ENCODE measurements at regions not wholly inside any gene's neighbourhood (a gene's known extent, or its start where the extent isn't known, plus 50 kb on each side); places are given as distances from the start of the nearest gene placed in this dataset.
"Not testable (repeated sequence)": the region's sequence is repeated elsewhere in the genome, so short reads cannot be mapped to it uniquely, and the experiment has no call there.

- no peak for ATAC-seq (replicated peaks)
- Mint-ChIP-seq H3K9me3 (peaks cover 9% of the 10 kb centered on the region), H3K27ac (no peak overlapping the region), H3K27me3 (peaks cover 23% of the 10 kb centered on the region), H3K4me1 (no peaks in the 10 kb centered on the region), H3K36me3 (ENCODE audit: low read depth) (no peaks in the 10 kb centered on the region), H3K4me3 (no peak overlapping the region)
These were observed 329.6 kb upstream of the NRP1 start for GRCh38 chr10:33664070-33664469.

- no peaks in the 10 kb centered on the region for H3K4me1 Mint-ChIP-seq
- H3K36me3 Mint-ChIP-seq (ENCODE audit: low read depth) = no peaks in the 10 kb centered on the region
- no peak overlapping the region for H3K4me3 Mint-ChIP-seq
- no peak overlapping the region for H3K27ac Mint-ChIP-seq
- peaks cover 9% of the 10 kb centered on the region for H3K9me3 Mint-ChIP-seq
- ATAC-seq (replicated peaks) = no peak
- H3K27me3 Mint-ChIP-seq = peaks cover 27% of the 10 kb centered on the region
These were observed 327.3 kb upstream of the NRP1 start for GRCh38 chr10:33661580-33662336.

GRCh38 chr10:33660329-33660728 is 325.9 kb upstream of the NRP1 start:
- H3K4me1 Mint-ChIP-seq = no peaks in the 10 kb centered on the region
- H3K27ac Mint-ChIP-seq = no peak overlapping the region
- peaks cover 9% of the 10 kb centered on the region for H3K9me3 Mint-ChIP-seq
- ATAC-seq (replicated peaks) = no peak
- H3K36me3 Mint-ChIP-seq (ENCODE audit: low read depth) = no peaks in the 10 kb centered on the region
- H3K4me3 Mint-ChIP-seq = no peak overlapping the region
- H3K27me3 Mint-ChIP-seq = peaks cover 27% of the 10 kb centered on the region

- H3K36me3 Mint-ChIP-seq (ENCODE audit: low read depth) = no peaks in the 10 kb centered on the region
- peaks cover 36% of the 10 kb centered on the region for H3K27me3 Mint-ChIP-seq
- peaks cover 5% of the 10 kb centered on the region for H3K4me1 Mint-ChIP-seq
- H3K9me3 Mint-ChIP-seq = peaks cover 6% of the 10 kb centered on the region
- ATAC-seq (replicated peaks) = no peak
- no peak overlapping the region for H3K4me3 Mint-ChIP-seq
- H3K27ac Mint-ChIP-seq = no peak overlapping the region
These were observed 323.4 kb upstream of the NRP1 start for GRCh38 chr10:33657913-33658312.

- Mint-ChIP-seq H3K4me3 (no peak overlapping the region), H3K4me1 (peaks cover 5% of the 10 kb centered on the region), H3K36me3 (ENCODE audit: low read depth) (no peaks in the 10 kb centered on the region), H3K27me3 (peaks cover 32% of the 10 kb centered on the region), H3K27ac (no peak overlapping the region), H3K9me3 (peaks cover 9% of the 10 kb centered on the region)
- ATAC-seq (replicated peaks) = no peak
These were observed 322.9 kb upstream of the NRP1 start for GRCh38 chr10:33657154-33657908.

GRCh38 chr10:33655921-33656320 is 321.5 kb upstream of the NRP1 start:
- H3K4me1 Mint-ChIP-seq = peaks cover 5% of the 10 kb centered on the region
- no peak for ATAC-seq (replicated peaks)
- no peak overlapping the region for H3K4me3 Mint-ChIP-seq
- H3K36me3 Mint-ChIP-seq (ENCODE audit: low read depth) = no peaks in the 10 kb centered on the region
- H3K27ac Mint-ChIP-seq = no peak overlapping the region
- H3K9me3 Mint-ChIP-seq = peaks cover 9% of the 10 kb centered on the region
- H3K27me3 Mint-ChIP-seq = peaks cover 28% of the 10 kb centered on the region

- H3K4me1 Mint-ChIP-seq = peaks cover 5% of the 10 kb centered on the region
- no peaks in the 10 kb centered on the region for H3K36me3 Mint-ChIP-seq (ENCODE audit: low read depth)
- no peak overlapping the region for H3K4me3 Mint-ChIP-seq
- H3K27me3 Mint-ChIP-seq = peaks cover 22% of the 10 kb centered on the region
- peak; percentile 64 for ATAC-seq (replicated peaks)
- H3K9me3 Mint-ChIP-seq = peaks cover 9% of the 10 kb centered on the region
- no peak overlapping the region for H3K27ac Mint-ChIP-seq
These were observed 320.8 kb upstream of the NRP1 start for GRCh38 chr10:33655165-33655815.

GRCh38 chr10:33653584-33654367 is 319.3 kb upstream of the NRP1 start:
- Mint-ChIP-seq H3K27me3 (peaks cover 18% of the 10 kb centered on the region), H3K4me1 (peaks cover 5% of the 10 kb centered on the region), H3K4me3 (no peak overlapping the region), H3K36me3 (ENCODE audit: low read depth) (no peaks in the 10 kb centered on the region), H3K9me3 (peaks cover 9% of the 10 kb centered on the region), H3K27ac (no peak overlapping the region)
- ATAC-seq (replicated peaks) = no peak

- Mint-ChIP-seq H3K4me3 (no peak overlapping the region), H3K4me1 (peaks cover 5% of the 10 kb centered on the region), H3K27me3 (peaks cover 25% of the 10 kb centered on the region), H3K36me3 (ENCODE audit: low read depth) (no peaks in the 10 kb centered on the region), H3K9me3 (peaks cover 9% of the 10 kb centered on the region), H3K27ac (no peak overlapping the region)
- no peak for ATAC-seq (replicated peaks)
These were observed 318.4 kb upstream of the NRP1 start for GRCh38 chr10:33652870-33653269.

GRCh38 chr10:33650131-33650530 is 315.7 kb upstream of the NRP1 start:
- not testable (repeated sequence) for H3K27ac Mint-ChIP-seq; ATAC-seq (replicated peaks); H3K4me3 Mint-ChIP-seq; H3K4me1 Mint-ChIP-seq; H3K9me3 Mint-ChIP-seq; H3K36me3 Mint-ChIP-seq (ENCODE audit: low read depth)
- H3K27me3 Mint-ChIP-seq = peaks cover 25% of the 10 kb centered on the region

- no peaks in the 10 kb centered on the region for H3K9me3 Mint-ChIP-seq
- no peak overlapping the region for H3K27ac Mint-ChIP-seq
- no peaks in the 10 kb centered on the region for H3K36me3 Mint-ChIP-seq (ENCODE audit: low read depth)
- ATAC-seq (replicated peaks) = no peak
- H3K4me3 Mint-ChIP-seq = no peak overlapping the region
- peaks cover 22% of the 10 kb centered on the region for H3K27me3 Mint-ChIP-seq
- no peaks in the 10 kb centered on the region for H3K4me1 Mint-ChIP-seq
These were observed 308.6 kb upstream of the NRP1 start for GRCh38 chr10:33643042-33643441.

GRCh38 chr10:33638891-33639290 is 304.4 kb upstream of the NRP1 start:
- no peaks in the 10 kb centered on the region for H3K4me1 Mint-ChIP-seq
- no peak overlapping the region for H3K4me3 Mint-ChIP-seq
- no peaks in the 10 kb centered on the region for H3K9me3 Mint-ChIP-seq
- H3K27me3 Mint-ChIP-seq = peaks cover 22% of the 10 kb centered on the region
- no peak for ATAC-seq (replicated peaks)
- H3K36me3 Mint-ChIP-seq (ENCODE audit: low read depth) = no peaks in the 10 kb centered on the region
- H3K27ac Mint-ChIP-seq = no peak overlapping the region

- Mint-ChIP-seq H3K4me1 (no peaks in the 10 kb centered on the region), H3K4me3 (no peak overlapping the region), H3K9me3 (no peaks in the 10 kb centered on the region), H3K27me3 (peaks cover 17% of the 10 kb centered on the region), H3K36me3 (ENCODE audit: low read depth) (no peaks in the 10 kb centered on the region), H3K27ac (no peak overlapping the region)
- no peak for ATAC-seq (replicated peaks)
These were observed 303.9 kb upstream of the NRP1 start for GRCh38 chr10:33638374-33638773.

- Mint-ChIP-seq H3K36me3 (ENCODE audit: low read depth) (no peaks in the 10 kb centered on the region), H3K27me3 (peaks cover 18% of the 10 kb centered on the region), H3K27ac (no peak overlapping the region), H3K4me3 (no peak overlapping the region), H3K4me1 (no peaks in the 10 kb centered on the region), H3K9me3 (no peaks in the 10 kb centered on the region)
- ATAC-seq (replicated peaks) = no peak
These were observed 301.6 kb upstream of the NRP1 start for GRCh38 chr10:33635967-33636515.
